ENCODE measurements at regions not wholly inside any gene's neighbourhood (a gene's known extent, or its start where the extent isn't known, plus 50 kb on each side); places are given as distances from the start of the nearest gene placed in this dataset.

DNA sequence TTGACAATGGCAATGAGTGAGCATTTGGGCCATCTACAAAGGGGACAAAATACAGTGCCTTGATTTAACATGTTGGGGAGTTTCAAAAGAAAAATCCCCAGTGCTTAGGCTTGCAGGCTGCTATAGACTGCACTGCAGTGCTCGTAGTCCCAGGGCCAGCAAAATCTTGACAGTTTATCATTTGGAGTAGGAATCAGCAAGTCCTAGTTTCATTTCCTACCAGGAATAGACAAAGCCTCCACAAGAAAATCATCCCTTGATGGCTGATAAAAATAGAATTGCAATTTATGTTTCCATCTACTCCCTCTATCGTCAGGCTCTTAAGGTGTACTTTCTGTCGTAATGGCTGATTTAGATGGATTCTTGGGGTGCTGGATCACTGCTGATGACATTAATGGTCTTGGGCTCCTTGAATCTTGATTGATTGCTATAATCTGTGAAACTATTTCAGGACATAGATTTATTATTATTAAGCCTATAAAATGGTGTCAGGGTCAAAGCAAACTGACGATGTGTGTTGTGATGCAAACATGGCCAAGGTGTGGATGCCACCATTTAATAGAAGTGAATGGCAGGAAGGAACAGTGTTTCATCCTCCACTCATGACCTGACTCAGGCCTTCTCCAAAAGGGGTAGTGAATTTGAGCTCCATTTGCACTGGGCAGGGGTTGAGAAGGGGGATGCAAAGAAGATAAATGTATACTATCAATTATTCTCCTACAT, 171.7 kb downstream of the PIK3R1 start:
- no peak for TF ChIP-seq CEBPB (IDR thresholded peaks at IDR 0.05; ENCODE audit: low read depth)
- TF ChIP-seq, protein P1, sequence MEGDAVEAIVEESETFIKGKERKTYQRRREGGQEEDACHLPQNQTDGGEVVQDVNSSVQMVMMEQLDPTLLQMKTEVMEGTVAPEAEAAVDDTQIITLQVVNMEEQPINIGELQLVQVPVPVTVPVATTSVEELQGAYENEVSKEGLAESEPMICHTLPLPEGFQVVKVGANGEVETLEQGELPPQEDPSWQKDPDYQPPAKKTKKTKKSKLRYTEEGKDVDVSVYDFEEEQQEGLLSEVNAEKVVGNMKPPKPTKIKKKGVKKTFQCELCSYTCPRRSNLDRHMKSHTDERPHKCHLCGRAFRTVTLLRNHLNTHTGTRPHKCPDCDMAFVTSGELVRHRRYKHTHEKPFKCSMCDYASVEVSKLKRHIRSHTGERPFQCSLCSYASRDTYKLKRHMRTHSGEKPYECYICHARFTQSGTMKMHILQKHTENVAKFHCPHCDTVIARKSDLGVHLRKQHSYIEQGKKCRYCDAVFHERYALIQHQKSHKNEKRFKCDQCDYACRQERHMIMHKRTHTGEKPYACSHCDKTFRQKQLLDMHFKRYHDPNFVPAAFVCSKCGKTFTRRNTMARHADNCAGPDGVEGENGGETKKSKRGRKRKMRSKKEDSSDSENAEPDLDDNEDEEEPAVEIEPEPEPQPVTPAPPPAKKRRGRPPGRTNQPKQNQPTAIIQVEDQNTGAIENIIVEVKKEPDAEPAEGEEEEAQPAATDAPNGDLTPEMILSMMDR (IDR thresholded peaks at IDR 0.05 in 2 of 3, conservative IDR thresholded peaks at IDR 0.05 in 1 of 3; ENCODE audit: borderline replicate concordance in 1 of 3, insufficient read depth in 1 of 3, low read depth in 2 of 3, low read length in 2 of 3) = no peak
- TF ChIP-seq, protein P2, sequence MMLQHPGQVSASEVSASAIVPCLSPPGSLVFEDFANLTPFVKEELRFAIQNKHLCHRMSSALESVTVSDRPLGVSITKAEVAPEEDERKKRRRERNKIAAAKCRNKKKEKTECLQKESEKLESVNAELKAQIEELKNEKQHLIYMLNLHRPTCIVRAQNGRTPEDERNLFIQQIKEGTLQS (IDR thresholded peaks at IDR 0.05) = no peak
- no peak for TF ChIP-seq JUND (IDR thresholded peaks at IDR 0.05)
- TF ChIP-seq POLR2AphosphoS5 (IDR thresholded peaks at IDR 0.05; ENCODE audit: low read depth, low read length) = no peak
- no peak for TF ChIP-seq EZH2 (IDR thresholded peaks at IDR 0.05)
- TF ChIP-seq SIN3A (IDR thresholded peaks at IDR 0.05; ENCODE audit: low read depth) = no peak
- TF ChIP-seq POLR2A (IDR thresholded peaks at IDR 0.05; ENCODE audit: borderline replicate concordance, extremely low read depth, insufficient read depth, insufficient read length) = no peak
- TF ChIP-seq, protein P3, sequence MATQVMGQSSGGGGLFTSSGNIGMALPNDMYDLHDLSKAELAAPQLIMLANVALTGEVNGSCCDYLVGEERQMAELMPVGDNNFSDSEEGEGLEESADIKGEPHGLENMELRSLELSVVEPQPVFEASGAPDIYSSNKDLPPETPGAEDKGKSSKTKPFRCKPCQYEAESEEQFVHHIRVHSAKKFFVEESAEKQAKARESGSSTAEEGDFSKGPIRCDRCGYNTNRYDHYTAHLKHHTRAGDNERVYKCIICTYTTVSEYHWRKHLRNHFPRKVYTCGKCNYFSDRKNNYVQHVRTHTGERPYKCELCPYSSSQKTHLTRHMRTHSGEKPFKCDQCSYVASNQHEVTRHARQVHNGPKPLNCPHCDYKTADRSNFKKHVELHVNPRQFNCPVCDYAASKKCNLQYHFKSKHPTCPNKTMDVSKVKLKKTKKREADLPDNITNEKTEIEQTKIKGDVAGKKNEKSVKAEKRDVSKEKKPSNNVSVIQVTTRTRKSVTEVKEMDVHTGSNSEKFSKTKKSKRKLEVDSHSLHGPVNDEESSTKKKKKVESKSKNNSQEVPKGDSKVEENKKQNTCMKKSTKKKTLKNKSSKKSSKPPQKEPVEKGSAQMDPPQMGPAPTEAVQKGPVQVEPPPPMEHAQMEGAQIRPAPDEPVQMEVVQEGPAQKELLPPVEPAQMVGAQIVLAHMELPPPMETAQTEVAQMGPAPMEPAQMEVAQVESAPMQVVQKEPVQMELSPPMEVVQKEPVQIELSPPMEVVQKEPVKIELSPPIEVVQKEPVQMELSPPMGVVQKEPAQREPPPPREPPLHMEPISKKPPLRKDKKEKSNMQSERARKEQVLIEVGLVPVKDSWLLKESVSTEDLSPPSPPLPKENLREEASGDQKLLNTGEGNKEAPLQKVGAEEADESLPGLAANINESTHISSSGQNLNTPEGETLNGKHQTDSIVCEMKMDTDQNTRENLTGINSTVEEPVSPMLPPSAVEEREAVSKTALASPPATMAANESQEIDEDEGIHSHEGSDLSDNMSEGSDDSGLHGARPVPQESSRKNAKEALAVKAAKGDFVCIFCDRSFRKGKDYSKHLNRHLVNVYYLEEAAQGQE (IDR thresholded peaks at IDR 0.05; ENCODE audit: low read depth) = no peak
- no peak for TF ChIP-seq YY1 (IDR thresholded peaks at IDR 0.05; ENCODE audit: extremely low read depth, insufficient replicate concordance, low read depth, low read length)

Measured in HCT116 (cell line).